Smooth muscle cell (in vitro differentiated cells): ENCODE measurements at regions not wholly inside any gene's neighbourhood (a gene's known extent, or its start where the extent isn't known, plus 50 kb on each side); places are given as distances from the start of the nearest gene placed in this dataset.

Experiments
- DNase-seq: peaks from one replicate; lab custom pipeline; 2025; ENCODE audit not compliant: unreplicated experiment; lab: John Stamatoyannopoulos, UW
- H2AFZ ChIP-seq: fragments of 200-600 bp; sonication (generic); 2 replicates; pipeline ENCODE4 v1.6.0; 2016; ENCODE audit warnings: antibody characterized with exemption, low read depth, mild to moderate bottlenecking
- H3F3A ChIP-seq: fragments of 200-600 bp; sonication (generic); 2 replicates; pipeline ENCODE4 v1.6.0; 2017; ENCODE audit warnings: antibody characterized with exemption, low read depth
- H3K27ac ChIP-seq: fragments of 200-600 bp; sonication (generic); 2 replicates; pipeline ENCODE4 v1.5.1; 2016; ENCODE audit warnings: low read depth, mild to moderate bottlenecking
- H3K27me3 ChIP-seq: fragments of 200-600 bp; sonication (generic); 2 replicates; pipeline ENCODE4 v1.6.1; 2016; ENCODE audit warnings: low read depth, mild to moderate bottlenecking
- H3K36me3 ChIP-seq: fragments of 200-600 bp; sonication (generic); 2 replicates; pipeline ENCODE4 v1.5.1; 2016; ENCODE audit warnings: low read depth
- H3K4me1 ChIP-seq: fragments of 200-600 bp; sonication (generic); 2 replicates; pipeline ENCODE4 v1.5.1; 2016; ENCODE audit warnings: low read depth
- H3K4me2 ChIP-seq: fragments of 200-600 bp; sonication (generic); 2 replicates; pipeline ENCODE4 v1.6.0; 2016; ENCODE audit warnings: mild to moderate bottlenecking
- H3K4me3 ChIP-seq: fragments of 200-600 bp; sonication (generic); 2 replicates; pipeline ENCODE4 v1.5.1; 2016; ENCODE audit warnings: mild to moderate bottlenecking
- H3K79me2 ChIP-seq: fragments of 200-600 bp; sonication (generic); 2 replicates; pipeline ENCODE4 v1.6.0; 2016; ENCODE audit warnings: low read depth, mild to moderate bottlenecking
- H3K9ac ChIP-seq: fragments of 200-600 bp; sonication (generic); 2 replicates; pipeline ENCODE4 v1.6.0; 2016; ENCODE audit warnings: low read depth
- H3K9me3 ChIP-seq: fragments of 200-600 bp; sonication (generic); replicated peaks from 2 replicates; pipeline ENCODE4 v1.5.1; 2016; ENCODE audit warnings: low read depth
- H4K20me1 ChIP-seq: fragments of 200-600 bp; sonication (generic); 2 replicates; pipeline ENCODE4 v1.6.0; 2016; ENCODE audit warnings: low read depth
- CTCF ChIP-seq: fragments of 200-600 bp; sonication (generic); IDR thresholded peaks from 2 replicates; pipeline ENCODE4 v1.5.1; 2017; ENCODE audit warnings: borderline replicate concordance, mild to moderate bottlenecking, antibody characterized with exemption; ENCODE audit not compliant: insufficient read depth, poor library complexity, severe bottlenecking
- WGBS: methylation state at CpG from one replicate; pipeline ENCODE4 v1.1.7; 2016; ENCODE audit warnings: low lambda C conversion rate; 5-methylcytosine and 5-hydroxymethylcytosine counted together

- no peaks in the 10 kb centered on the region for H3K79me2 ChIP-seq
- H3K4me2 ChIP-seq = no peak overlapping the region
- no peaks in the 10 kb centered on the region for H3F3A ChIP-seq
- H3K4me1 ChIP-seq = peaks cover 5% of the 10 kb centered on the region
- no peaks in the 10 kb centered on the region for H3K36me3 ChIP-seq
- H3K27me3 ChIP-seq = peaks cover under 1% of the 10 kb centered on the region
- DNase-seq = no peak
- H3K27ac ChIP-seq = no peak overlapping the region
- H3K9ac ChIP-seq = no peak overlapping the region
- 93% methylated on average over 2 of the region's 2 CpGs for WGBS
- no peak overlapping the region for H3K4me3 ChIP-seq
- no peak overlapping the region for H2AFZ ChIP-seq
- H4K20me1 ChIP-seq = no peaks in the 10 kb centered on the region
- no peak for TF ChIP-seq CTCF
- H3K9me3 ChIP-seq = no peaks in the 10 kb centered on the region
These were observed 53.3 kb upstream of the SORCS3 start for GRCh38 chr10:104587751-104588150.

- peak overlapping the region; percentile 93 for H3K27ac ChIP-seq
These were observed 51.7 kb upstream of the SORCS3 start for GRCh38 chr10:104589431-104589830.

GRCh38 chr10:104589871-104590270 is 51.2 kb upstream of the SORCS3 start:
- Histone ChIP-seq H3K4me2 (peak overlapping the region; percentile 64), H3K79me2 (no peaks in the 10 kb centered on the region), H4K20me1 (no peaks in the 10 kb centered on the region), H3K4me3 (no peak overlapping the region), H3K27me3 (peaks cover 14% of the 10 kb centered on the region), H3K27ac (peak overlapping the region; percentile 93), H3K9me3 (no peaks in the 10 kb centered on the region), H2AFZ (no peak overlapping the region), H3K4me1 (peaks cover 5% of the 10 kb centered on the region), H3K9ac (peak overlapping the region; percentile 77), H3K36me3 (no peaks in the 10 kb centered on the region), H3F3A (no peaks in the 10 kb centered on the region)
- 49% methylated on average over 4 of the region's 4 CpGs for WGBS
- no peak for TF ChIP-seq CTCF
- no peak for DNase-seq

More at GRCh38 chr10:104589431-104589830, 51.7 kb upstream of the SORCS3 start:
- no peaks in the 10 kb centered on the region for H3K79me2 ChIP-seq
- H3K27me3 ChIP-seq = peaks cover 11% of the 10 kb centered on the region
- H3K9me3 ChIP-seq = no peaks in the 10 kb centered on the region
- no peaks in the 10 kb centered on the region for H3F3A ChIP-seq
- DNase-seq = no peak
- no peaks in the 10 kb centered on the region for H3K36me3 ChIP-seq
- no peak overlapping the region for H3K4me3 ChIP-seq
- H3K9ac ChIP-seq = peak overlapping the region; percentile 77
- 53% methylated on average over 4 of the region's 4 CpGs for WGBS
- no peak for TF ChIP-seq CTCF
- no peaks in the 10 kb centered on the region for H4K20me1 ChIP-seq
- peaks cover 5% of the 10 kb centered on the region for H3K4me1 ChIP-seq
- peak overlapping the region; percentile 64 for H3K4me2 ChIP-seq
- H2AFZ ChIP-seq = no peak overlapping the region
